K562 (cell line): ENCODE measurements at regions not wholly inside any gene's neighbourhood (a gene's known extent, or its start where the extent isn't known, plus 50 kb on each side); places are given as distances from the start of the nearest gene placed in this dataset.
A peak's percentile ranks its signal among the peaks of the same experiment; 100 is the strongest.

Experiments
- ATAC-seq: fragments of 200-7000 bp; cut with Tn5 transposase; 3 replicates; pipeline ENCODE4 v1.9.1; 2020; ENCODE audit warnings: moderate library complexity
- BruUV-seq: library from RNA; stranded (reverse); fragments of 400-500 nt; replicated peaks from 2 replicates; lab custom pipeline; 2021; lab: Mats Ljungman, UMichigan
- CTCF ChIA-PET: fragments of 300-600 bp; formaldehyde crosslinking; extraction: SDS; loops from one replicate; lab custom pipeline; 2021; ENCODE audit warnings: low intra/inter-chr PET ratio; lab: Yijun Ruan, JAX
- POLR2A ChIA-PET: fragments of 300-600, 350-650 bp; sonication (Branson Sonifier 250); formaldehyde crosslinking; extraction: SDS; loops from one replicate; lab custom pipeline; 2021; ENCODE audit warnings: antibody characterized with exemption, inconsistent platforms; lab: Yijun Ruan, JAX
- DNase-seq, 4 experiments: peaks; one replicate each; pipeline versions ENCODE4 v3.0.0 to v3.0.0-alpha.2; 2011 to 2018; ENCODE audit warnings: low spot score in 3 of 4, mixed read lengths in 3 of 4; ENCODE audit errors: extremely low read depth in 1 of 4
- FAIRE-seq: peaks from 2 replicates; lab custom pipeline; 2011; peaks lifted over from hg19 to GRCh38; lab: Jason Lieb, UNC
- H2AFZ ChIP-seq: 2 replicates; pipeline ENCODE4 v1.6.0; 2011; ENCODE audit warnings: low read depth, low read length, control low read depth, inconsistent platforms
- H3K27ac ChIP-seq: fragments of 200-600 bp; 3 replicates; pipeline ENCODE4 v1.8.0; 2011; ENCODE audit warnings: low read depth, mild to moderate bottlenecking, control low read depth, inconsistent platforms, low read length, moderate library complexity, mixed read lengths; ENCODE audit errors: extremely low read depth
- H3K27me3 ChIP-seq, 2 experiments: fragments of 300-600 bp in 1 of 2; 2 replicates in 1 of 2; 3 replicates in 1 of 2; pipeline versions ENCODE4 v1.6.0 to v1.8.0; 2011; ENCODE audit warnings: inconsistent platforms in 2 of 2, low read length in 2 of 2, mild to moderate bottlenecking in 1 of 2, mixed read lengths in 1 of 2, moderate library complexity in 1 of 2; ENCODE audit not compliant: control insufficient read depth in 2 of 2, insufficient read depth in 2 of 2
- H3K36me3 ChIP-seq: fragments of 300-600 bp; 3 replicates; pipeline ENCODE4 v1.8.0; 2011; ENCODE audit warnings: mild to moderate bottlenecking, low read length, inconsistent platforms; ENCODE audit not compliant: control insufficient read depth, insufficient read depth
- H3K4me1 ChIP-seq, 2 experiments: fragments of 200-600 bp in 1 of 2; replicated peaks in 1 of 2; 2 replicates in 1 of 2; 3 replicates in 1 of 2; pipeline versions ENCODE4 v1.5.1 to v1.8.0; 2011; ENCODE audit warnings: inconsistent platforms in 2 of 2, low read length in 2 of 2, mild to moderate bottlenecking in 1 of 2, mixed read lengths in 1 of 2, moderate library complexity in 1 of 2; ENCODE audit not compliant: control insufficient read depth in 2 of 2, insufficient read depth in 2 of 2
- H3K4me2 ChIP-seq: 2 replicates; pipeline ENCODE4 v1.6.1; 2011; ENCODE audit warnings: low read length, control low read depth, inconsistent platforms, mixed read lengths; ENCODE audit not compliant: insufficient read depth
- H3K4me3 ChIP-seq: fragments of 200-600 bp; sonication (generic), shearing (Covaris generic); 2 replicates; pipeline ENCODE4 v1.5.1; 2016; ENCODE audit warnings: control low read depth, inconsistent platforms
- H3K79me2 ChIP-seq: fragments of 200-600 bp; 3 replicates; pipeline ENCODE4 v1.8.0; 2011; ENCODE audit warnings: low read length, inconsistent platforms; ENCODE audit not compliant: control insufficient read depth, insufficient read depth
- H3K9ac ChIP-seq, 2 experiments: 2 replicates each; pipeline versions ENCODE4 v1.6.0 to v1.6.1; 2011; ENCODE audit warnings: low read depth in 2 of 2, low read length in 2 of 2, control low read depth in 1 of 2, inconsistent platforms in 1 of 2, mild to moderate bottlenecking in 1 of 2, mixed read lengths in 1 of 2; ENCODE audit not compliant: insufficient read depth in 1 of 2
- H3K9me1 ChIP-seq: one replicate; pipeline ENCODE4 v1.6.0; 2011; ENCODE audit warnings: inconsistent platforms, mild to moderate bottlenecking, low read length, moderate library complexity; ENCODE audit not compliant: control insufficient read depth, insufficient read depth
- H3K9me3 ChIP-seq: replicated peaks from 2 replicates; pipeline ENCODE4 v1.5.1; 2011; ENCODE audit warnings: low read depth, low read length, inconsistent platforms; ENCODE audit not compliant: control insufficient read depth, insufficient read depth
- H4K20me1 ChIP-seq: replicated peaks from 2 replicates; pipeline ENCODE4 v1.6.1; 2011; ENCODE audit warnings: low read length, inconsistent platforms, mixed read lengths; ENCODE audit not compliant: control insufficient read depth, insufficient read depth
- ARNT ChIP-seq, 2 experiments: fragments of 450-650 bp; IDR thresholded peaks; 2 replicates each; pipeline ENCODE4 v1.6.1; 2016; ENCODE audit warnings: mild to moderate bottlenecking in 1 of 2
- HNRNPLL ChIP-seq: fragments of 200-400 bp; formaldehyde crosslinking; IDR thresholded peaks from 2 replicates; pipeline ENCODE4 v1.6.1; 2017; ENCODE audit warnings: low read length, low read depth, mild to moderate bottlenecking; ENCODE audit not compliant: poor library complexity, severe bottlenecking
- KDM5B ChIP-seq: fragments of 200-600 bp; sonication (generic); IDR thresholded peaks from 2 replicates; pipeline ENCODE4 v1.6.1; 2012; ENCODE audit warnings: low read depth, mild to moderate bottlenecking, moderate library complexity, low read length, control low read depth, inconsistent platforms; ENCODE audit not compliant: insufficient replicate concordance
- TGIF2 ChIP-seq: sonication (generic); formaldehyde crosslinking; IDR thresholded peaks from 2 replicates; pipeline ENCODE4 v1.8.1; 2022; ENCODE audit warnings: mild to moderate bottlenecking, missing genetic modification reagents, moderate library complexity
- whole genome bisulfite sequencing: fragments of 100-300 bp; shearing (Covaris generic); methylation state at CpG from one replicate; pipeline ENCODE4 v1.1.6; 2016; ENCODE audit warnings: low coverage, mixed read lengths; ENCODE audit not compliant: insufficient coverage; ENCODE audit errors: missing lambda C conversion rate; 5-methylcytosine and 5-hydroxymethylcytosine counted together
- in situ Hi-C: fragments of 300-500 bp; cut with MboI; formaldehyde crosslinking; loops from 4 replicates; pipeline ENCODE4 v1.15.0; 2018; ENCODE audit warnings: inconsistent platforms, mixed read lengths
- intact Hi-C: fragments of 100-400 bp; cut with micrococcal nuclease; formaldehyde crosslinking; loops from 2 replicates; pipeline ENCODE4 v1.14.2; 2022
- TF ChIP-seq, protein P1 (sequence below), 2 experiments: fragments of 450-650 bp; formaldehyde crosslinking in 1 of 2; IDR thresholded peaks; 2 replicates each; pipeline versions ENCODE4 v1.4.0 to v1.6.1; 2014 to 2020; ENCODE audit warnings: mild to moderate bottlenecking in 2 of 2, borderline replicate concordance in 1 of 2, low read depth in 1 of 2
- TF ChIP-seq, protein P2 (sequence below): fragments of 450-650 bp; formaldehyde crosslinking; IDR thresholded peaks from 2 replicates; pipeline ENCODE4 v1.4.0; 2020; ENCODE audit warnings: mild to moderate bottlenecking, moderate library complexity

DNA sequence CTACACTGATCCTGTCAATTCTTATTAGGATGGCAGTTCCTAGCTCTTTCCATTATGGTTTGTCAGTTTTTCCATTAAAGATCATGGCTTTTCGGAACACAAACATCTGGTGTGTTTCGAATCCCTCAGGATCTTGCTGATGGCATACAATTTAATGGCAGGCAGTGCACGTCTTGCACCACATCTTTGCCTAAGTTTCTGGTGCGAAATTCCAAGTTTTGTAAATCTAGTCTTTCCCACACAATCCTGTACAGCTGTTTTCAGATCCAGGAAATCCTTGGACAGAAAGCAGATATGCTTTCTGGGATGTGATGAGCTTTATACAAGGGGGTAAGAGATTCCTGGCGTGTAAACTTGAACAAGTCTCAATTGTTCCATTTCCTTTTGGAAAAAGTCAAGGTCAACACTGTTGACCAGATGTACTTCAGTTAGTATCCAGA lies 224.3 kb upstream of the PHYHIPL start (continued):
- TF ChIP-seq TGIF2 (CRISPR knock-in tag) (no peak), KDM5B (no peak), ARNT (IDR thresholded peaks at IDR 0.05) (no peak), HNRNPLL (no peak)

DNA sequence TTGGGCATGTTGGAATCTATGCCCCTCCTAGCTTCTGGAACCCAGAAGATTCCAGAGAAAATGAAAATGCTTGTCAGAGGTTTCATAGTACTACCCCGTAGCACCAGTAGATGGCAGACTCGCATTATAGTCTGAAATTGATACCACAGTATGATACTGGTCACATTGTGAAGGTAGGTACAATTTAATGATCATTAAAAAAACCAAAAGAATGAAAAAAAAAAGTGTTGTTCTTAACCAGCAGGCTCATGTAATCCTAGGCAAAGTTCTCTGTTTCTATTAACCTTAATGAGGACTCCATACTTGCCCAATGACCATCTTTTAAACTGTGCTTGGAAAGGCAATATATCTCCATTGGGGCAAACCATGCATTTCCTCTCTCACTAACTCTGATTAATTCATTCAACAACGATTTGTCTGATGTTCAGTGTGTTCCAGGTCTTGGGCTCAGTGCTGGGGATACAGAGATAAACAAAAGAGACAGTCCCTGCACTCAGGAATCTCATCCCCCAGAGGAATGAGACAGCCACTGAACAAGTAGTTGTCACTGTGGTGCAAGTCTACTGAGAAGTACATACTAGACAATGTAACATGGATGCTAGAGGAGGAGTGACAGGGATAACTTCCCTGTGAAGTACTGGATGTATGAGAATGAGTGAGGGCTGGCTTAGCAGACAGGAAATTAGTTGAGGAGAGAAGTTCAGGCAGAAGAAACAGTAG lies 223.5 kb upstream of the PHYHIPL start:
- ATAC-seq: peak; percentile 69; the same call in 2 of the 3 replicates
- Histone ChIP-seq H3K4me1 (no peaks in the 10 kb centered on the region), H3K4me2 (no peak overlapping the region), H3K36me3 (no peaks in the 10 kb centered on the region), H3K9ac (no peak overlapping the region), H3K4me3 (no peak overlapping the region), H3K9me1 (no peaks in the 10 kb centered on the region), H3K27me3 (no peaks in the 10 kb centered on the region), H4K20me1 (no peaks in the 10 kb centered on the region), H3K9me3 (no peaks in the 10 kb centered on the region), H2AFZ (no peak overlapping the region), H3K79me2 (no peaks in the 10 kb centered on the region), H3K27ac (no peak overlapping the region)
- DNase-seq: peak; percentile 23 to 46 (median 39)
- POLR2A ChIA-PET: no interaction called here
- BruUV-seq: no TSS peak
- WGBS: 2% methylated on average over 3 of the region's 3 CpGs
- in situ Hi-C loops: loop anchor here (25.0 kb wide), 1 partner anchor 859 kb away; no protein-coding TSS in a partner anchor
- intact Hi-C loops: loop anchor here (2.0 kb wide), 1 partner anchor 670 kb away; no protein-coding TSS in a partner anchor
- CTCF ChIA-PET: interaction anchor here (0.6 to 1.4 kb wide), 2 partner anchors 670 to 731 kb away, joined by 3 to 5 read pairs; no protein-coding TSS in a partner anchor
- peak; percentile 54 for FAIRE-seq
- TF ChIP-seq, protein P1, sequence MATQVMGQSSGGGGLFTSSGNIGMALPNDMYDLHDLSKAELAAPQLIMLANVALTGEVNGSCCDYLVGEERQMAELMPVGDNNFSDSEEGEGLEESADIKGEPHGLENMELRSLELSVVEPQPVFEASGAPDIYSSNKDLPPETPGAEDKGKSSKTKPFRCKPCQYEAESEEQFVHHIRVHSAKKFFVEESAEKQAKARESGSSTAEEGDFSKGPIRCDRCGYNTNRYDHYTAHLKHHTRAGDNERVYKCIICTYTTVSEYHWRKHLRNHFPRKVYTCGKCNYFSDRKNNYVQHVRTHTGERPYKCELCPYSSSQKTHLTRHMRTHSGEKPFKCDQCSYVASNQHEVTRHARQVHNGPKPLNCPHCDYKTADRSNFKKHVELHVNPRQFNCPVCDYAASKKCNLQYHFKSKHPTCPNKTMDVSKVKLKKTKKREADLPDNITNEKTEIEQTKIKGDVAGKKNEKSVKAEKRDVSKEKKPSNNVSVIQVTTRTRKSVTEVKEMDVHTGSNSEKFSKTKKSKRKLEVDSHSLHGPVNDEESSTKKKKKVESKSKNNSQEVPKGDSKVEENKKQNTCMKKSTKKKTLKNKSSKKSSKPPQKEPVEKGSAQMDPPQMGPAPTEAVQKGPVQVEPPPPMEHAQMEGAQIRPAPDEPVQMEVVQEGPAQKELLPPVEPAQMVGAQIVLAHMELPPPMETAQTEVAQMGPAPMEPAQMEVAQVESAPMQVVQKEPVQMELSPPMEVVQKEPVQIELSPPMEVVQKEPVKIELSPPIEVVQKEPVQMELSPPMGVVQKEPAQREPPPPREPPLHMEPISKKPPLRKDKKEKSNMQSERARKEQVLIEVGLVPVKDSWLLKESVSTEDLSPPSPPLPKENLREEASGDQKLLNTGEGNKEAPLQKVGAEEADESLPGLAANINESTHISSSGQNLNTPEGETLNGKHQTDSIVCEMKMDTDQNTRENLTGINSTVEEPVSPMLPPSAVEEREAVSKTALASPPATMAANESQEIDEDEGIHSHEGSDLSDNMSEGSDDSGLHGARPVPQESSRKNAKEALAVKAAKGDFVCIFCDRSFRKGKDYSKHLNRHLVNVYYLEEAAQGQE (IDR thresholded peaks at IDR 0.05; ENCODE audit: borderline replicate concordance): peak; percentile 27; the same call in 1 of the 2 replicates
- TF ChIP-seq, protein P1 (CRISPR knock-in tag; IDR thresholded peaks at IDR 0.05; ENCODE audit: low read depth): no peak
- TF ChIP-seq, protein P2, sequence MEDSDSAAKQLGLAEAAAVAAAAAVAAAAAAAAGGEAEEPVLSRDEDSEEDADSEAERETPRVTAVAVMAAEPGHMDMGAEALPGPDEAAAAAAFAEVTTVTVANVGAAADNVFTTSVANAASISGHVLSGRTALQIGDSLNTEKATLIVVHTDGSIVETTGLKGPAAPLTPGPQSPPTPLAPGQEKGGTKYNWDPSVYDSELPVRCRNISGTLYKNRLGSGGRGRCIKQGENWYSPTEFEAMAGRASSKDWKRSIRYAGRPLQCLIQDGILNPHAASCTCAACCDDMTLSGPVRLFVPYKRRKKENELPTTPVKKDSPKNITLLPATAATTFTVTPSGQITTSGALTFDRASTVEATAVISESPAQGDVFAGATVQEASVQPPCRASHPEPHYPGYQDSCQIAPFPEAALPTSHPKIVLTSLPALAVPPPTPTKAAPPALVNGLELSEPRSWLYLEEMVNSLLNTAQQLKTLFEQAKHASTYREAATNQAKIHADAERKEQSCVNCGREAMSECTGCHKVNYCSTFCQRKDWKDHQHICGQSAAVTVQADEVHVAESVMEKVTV: peak; percentile 32; the same call in 1 of the 2 replicates
